ENCODE measurements at regions not wholly inside any gene's neighbourhood (a gene's known extent, or its start where the extent isn't known, plus 50 kb on each side); places are given as distances from the start of the nearest gene placed in this dataset.

- Mint-ChIP-seq H3K36me3 (ENCODE audit: low read depth, unreplicated experiment) (no peaks in the 10 kb centered on the region), H3K4me3 (ENCODE audit: unreplicated experiment) (no peak overlapping the region), H3K27me3 (ENCODE audit: low read depth, unreplicated experiment) (no peaks in the 10 kb centered on the region), H3K4me1 (ENCODE audit: low read depth, unreplicated experiment) (no peaks in the 10 kb centered on the region), H3K9me3 (ENCODE audit: unreplicated experiment) (peaks cover 2% of the 10 kb centered on the region), H3K27ac (ENCODE audit: unreplicated experiment) (no peak overlapping the region)
- Histone ChIP-seq H3K4me2 (ENCODE audit: low read length) (no peak overlapping the region), H4K20me1 (ENCODE audit: insufficient read depth, low read length) (no peaks in the 10 kb centered on the region), H3K4me3 (ENCODE audit: insufficient read depth, low read depth, low read length) (no peak overlapping the region), H3K27me3 (ENCODE audit: insufficient read depth, low read length) (no peaks in the 10 kb centered on the region), H3K27ac (ENCODE audit: low read depth, low read length) (no peak overlapping the region), H3K4me1 (ENCODE audit: insufficient read depth, low read length) (no peaks in the 10 kb centered on the region), H3K9me3 (ENCODE audit: insufficient read depth, low read depth, low read length) (no peaks in the 10 kb centered on the region), H3K79me2 (ENCODE audit: insufficient read depth, low read length) (no peaks in the 10 kb centered on the region), H3K9ac (ENCODE audit: low read length) (no peak overlapping the region), H2AFZ (ENCODE audit: low read depth, low read length) (no peak overlapping the region), H3K36me3 (ENCODE audit: insufficient read depth, low read length) (no peaks in the 10 kb centered on the region)
- no peak for FAIRE-seq
- DNase-seq (ENCODE audit: low read depth), result no peak
- TF ChIP-seq CTCF (IDR thresholded peaks at IDR 0.05; ENCODE audit: insufficient read depth, low read depth, low read length), result no peak
- TF ChIP-seq EZH2 (IDR thresholded peaks at IDR 0.05; ENCODE audit: insufficient read depth, low read length), result no peak
Observed at GRCh38 chr7:126005064-126005463, 1075.4 kb upstream of the POT1 start.

GRCh38 chr7:126001349-126001748 lies 1071.7 kb upstream of the POT1 start:
- no peak overlapping the region for H3K27ac ChIP-seq (ENCODE audit: low read depth, low read length)
- no peak for FAIRE-seq
- H3K9me3 ChIP-seq (ENCODE audit: insufficient read depth, low read depth, low read length), result no peaks in the 10 kb centered on the region
- H3K79me2 ChIP-seq (ENCODE audit: insufficient read depth, low read length), result no peaks in the 10 kb centered on the region
- Mint-ChIP-seq H3K27me3 (ENCODE audit: low read depth, unreplicated experiment) (no peaks in the 10 kb centered on the region), H3K27ac (ENCODE audit: unreplicated experiment) (no peak overlapping the region), H3K4me1 (ENCODE audit: low read depth, unreplicated experiment) (no peaks in the 10 kb centered on the region), H3K9me3 (ENCODE audit: unreplicated experiment) (no peaks in the 10 kb centered on the region), H3K4me3 (ENCODE audit: unreplicated experiment) (no peak overlapping the region), H3K36me3 (ENCODE audit: low read depth, unreplicated experiment) (no peaks in the 10 kb centered on the region)
- no peak for DNase-seq (ENCODE audit: low read depth)
- H2AFZ ChIP-seq (ENCODE audit: low read depth, low read length), result no peak overlapping the region
- H3K4me1 ChIP-seq (ENCODE audit: insufficient read depth, low read length), result no peaks in the 10 kb centered on the region
- H3K36me3 ChIP-seq (ENCODE audit: insufficient read depth, low read length), result no peaks in the 10 kb centered on the region
- H3K27me3 ChIP-seq (ENCODE audit: insufficient read depth, low read length), result no peaks in the 10 kb centered on the region
- no peaks in the 10 kb centered on the region for H4K20me1 ChIP-seq (ENCODE audit: insufficient read depth, low read length)
- H3K4me3 ChIP-seq (ENCODE audit: insufficient read depth, low read depth, low read length), result no peak overlapping the region
- no peak overlapping the region for H3K9ac ChIP-seq (ENCODE audit: low read length)
- TF ChIP-seq CTCF (IDR thresholded peaks at IDR 0.05; ENCODE audit: insufficient read depth, low read depth, low read length), result no peak
- no peak for TF ChIP-seq EZH2 (IDR thresholded peaks at IDR 0.05; ENCODE audit: insufficient read depth, low read length)
- H3K4me2 ChIP-seq (ENCODE audit: low read length), result no peak overlapping the region

GRCh38 chr7:125984795-125985194 lies 1055.2 kb upstream of the POT1 start:
- Histone ChIP-seq H3K27me3 (ENCODE audit: insufficient read depth, low read length) (no peaks in the 10 kb centered on the region), H3K9ac (ENCODE audit: low read length) (no peak overlapping the region), H4K20me1 (ENCODE audit: insufficient read depth, low read length) (no peaks in the 10 kb centered on the region), H3K4me1 (ENCODE audit: insufficient read depth, low read length) (no peaks in the 10 kb centered on the region), H3K9me3 (ENCODE audit: insufficient read depth, low read depth, low read length) (no peaks in the 10 kb centered on the region), H2AFZ (ENCODE audit: low read depth, low read length) (no peak overlapping the region), H3K4me2 (ENCODE audit: low read length) (no peak overlapping the region), H3K36me3 (ENCODE audit: insufficient read depth, low read length) (no peaks in the 10 kb centered on the region), H3K27ac (ENCODE audit: low read depth, low read length) (no peak overlapping the region), H3K4me3 (ENCODE audit: insufficient read depth, low read depth, low read length) (no peak overlapping the region), H3K79me2 (ENCODE audit: insufficient read depth, low read length) (no peaks in the 10 kb centered on the region)
- H3K27me3 Mint-ChIP-seq (ENCODE audit: low read depth, unreplicated experiment), result no peaks in the 10 kb centered on the region
- DNase-seq (ENCODE audit: low read depth) (no peak), FAIRE-seq (no peak)
- no peaks in the 10 kb centered on the region for H3K4me1 Mint-ChIP-seq (ENCODE audit: low read depth, unreplicated experiment)
- TF ChIP-seq EZH2 (IDR thresholded peaks at IDR 0.05; ENCODE audit: insufficient read depth, low read length), result no peak
- no peak for TF ChIP-seq CTCF (IDR thresholded peaks at IDR 0.05; ENCODE audit: insufficient read depth, low read depth, low read length)
- H3K4me3 Mint-ChIP-seq (ENCODE audit: unreplicated experiment), result no peak overlapping the region
- H3K27ac Mint-ChIP-seq (ENCODE audit: unreplicated experiment), result no peak overlapping the region
- no peaks in the 10 kb centered on the region for H3K36me3 Mint-ChIP-seq (ENCODE audit: low read depth, unreplicated experiment)
- no peaks in the 10 kb centered on the region for H3K9me3 Mint-ChIP-seq (ENCODE audit: unreplicated experiment)

All from astrocyte (in vitro differentiated cells and primary cell).